Esophagus (tissue), 2 donors: ENCODE measurements at regions not wholly inside any gene's neighbourhood (a gene's known extent, or its start where the extent isn't known, plus 50 kb on each side); places are given as distances from the start of the nearest gene placed in this dataset.
"Not testable (repeated sequence)": the region's sequence is repeated elsewhere in the genome, so short reads cannot be mapped to it uniquely, and the experiment has no call there.

ENCODE experiments used
- H3K27ac ChIP-seq, 2 donors: one replicate each; pipeline ENCODE4 v1.5.1; 2013; ENCODE audit warnings: low read depth in 2 of 2, mild to moderate bottlenecking in 2 of 2, inconsistent platforms in 1 of 2, low read length in 1 of 2, moderate library complexity in 1 of 2
- H3K27me3 ChIP-seq, 2 donors: one replicate each; pipeline ENCODE4 v1.6.1; 2013; ENCODE audit warnings: low read length in 2 of 2, control low read depth in 1 of 2, mild to moderate bottlenecking in 1 of 2; ENCODE audit not compliant: insufficient read depth in 2 of 2, control insufficient read depth in 1 of 2
- H3K36me3 ChIP-seq, 2 donors: one replicate each; pipeline ENCODE4 v1.6.1; 2013; ENCODE audit warnings: low read length in 1 of 2; ENCODE audit not compliant: control insufficient read depth in 2 of 2, insufficient read depth in 2 of 2
- H3K4me1 ChIP-seq, 2 donors: one replicate each; pipeline ENCODE4 v1.6.1; 2013; ENCODE audit warnings: low read length in 1 of 2; ENCODE audit not compliant: control insufficient read depth in 2 of 2, insufficient read depth in 2 of 2
- H3K4me3 ChIP-seq, 2 donors: one replicate each; pipeline ENCODE4 v1.5.1; 2013; ENCODE audit warnings: low read length in 2 of 2, mild to moderate bottlenecking in 2 of 2, low read depth in 1 of 2, moderate library complexity in 1 of 2
- H3K9me3 ChIP-seq, 2 donors: one replicate each; pipeline ENCODE4 v1.6.1; 2013; ENCODE audit warnings: mild to moderate bottlenecking in 2 of 2, low read depth in 1 of 2, low read length in 1 of 2, moderate library complexity in 1 of 2; ENCODE audit not compliant: control insufficient read depth in 2 of 2, insufficient read depth in 1 of 2
- WGBS, 2 donors: extraction: QIAGEN DNeasy Blood & Tissue Kit; methylation state at CpG; one replicate each; pipeline ENCODE4 v1.1.7; 2013; 5-methylcytosine and 5-hydroxymethylcytosine counted together
- donor health status: healthy with polysubstance abuse.
- donor health status: Bipolar disorder and iron deficiency.

GRCh38 chr5:57366744-57367143 lies 115.9 kb downstream of the ACTBL2 start:
- Histone ChIP-seq H3K27ac (no peak overlapping the region), H3K27me3 (no peaks in the 10 kb centered on the region), H3K4me3 (no peak overlapping the region), H3K9me3 (no peaks in the 10 kb centered on the region), H3K4me1 (no peaks in the 10 kb centered on the region), H3K36me3 (no peaks in the 10 kb centered on the region)
- 50 to 65% methylated on average over 1 of the region's 1 CpG for WGBS, 2 donors

GRCh38 chr5:57362951-57363350 lies 119.7 kb downstream of the ACTBL2 start:
- no peak overlapping the region for H3K27ac ChIP-seq
- 66 to 69% methylated on average over 5 of the region's 5 CpGs for WGBS, 2 donors
- H3K36me3 ChIP-seq, result no peaks in the 10 kb centered on the region
- no peaks in the 10 kb centered on the region for H3K4me1 ChIP-seq
- peaks cover 0 to 2% of the 10 kb centered on the region in 2 donors for H3K9me3 ChIP-seq
- H3K27me3 ChIP-seq, result peaks cover 0 to under 1% of the 10 kb centered on the region in 2 donors
- no peak overlapping the region for H3K4me3 ChIP-seq

GRCh38 chr5:57360871-57361270 lies 121.7 kb downstream of the ACTBL2 start:
- Histone ChIP-seq H3K4me1 (no peaks in the 10 kb centered on the region), H3K36me3 (no peaks in the 10 kb centered on the region), H3K27me3 (peaks cover 0 to 2% of the 10 kb centered on the region in 2 donors), H3K27ac (no peak overlapping the region), H3K9me3 (peaks cover 0 to 2% of the 10 kb centered on the region in 2 donors), H3K4me3 (no peak overlapping the region)
- 32 to 38% methylated on average over 1 of the region's 1 CpG for WGBS, 2 donors

GRCh38 chr5:57358796-57359592 lies 123.6 kb downstream of the ACTBL2 start:
- Histone ChIP-seq H3K36me3 (no peaks in the 10 kb centered on the region), H3K27me3 (peaks cover 0 to 2% of the 10 kb centered on the region in 2 donors), H3K27ac (no peak overlapping the region), H3K4me1 (no peaks in the 10 kb centered on the region), H3K4me3 (no peak overlapping the region), H3K9me3 (peaks cover 0 to 2% of the 10 kb centered on the region in 2 donors)
- 80 to 87% methylated on average over 5 of the region's 5 CpGs for WGBS, 2 donors

- H3K9me3 ChIP-seq, H3K27ac ChIP-seq, H3K4me3 ChIP-seq, H3K27me3 ChIP-seq, H3K4me1 ChIP-seq, H3K36me3 ChIP-seq: not testable (repeated sequence)
- 20 to 81% methylated on average over 1 to 12 of the region's 16 CpGs for WGBS, 2 donors
Measured at GRCh38 chr5:57356850-57357249, 125.8 kb downstream of the ACTBL2 start.

GRCh38 chr5:57349214-57349613 lies 133.4 kb downstream of the ACTBL2 start:
- Histone ChIP-seq H3K4me1 (no peaks in the 10 kb centered on the region), H3K27me3 (no peaks in the 10 kb centered on the region), H3K27ac (no peak overlapping the region), H3K4me3 (no peak overlapping the region), H3K9me3 (peaks cover 0 to 3% of the 10 kb centered on the region in 2 donors), H3K36me3 (no peaks in the 10 kb centered on the region)
- 63 to 77% methylated on average over 1 of the region's 1 CpG for WGBS, 2 donors

DNA sequence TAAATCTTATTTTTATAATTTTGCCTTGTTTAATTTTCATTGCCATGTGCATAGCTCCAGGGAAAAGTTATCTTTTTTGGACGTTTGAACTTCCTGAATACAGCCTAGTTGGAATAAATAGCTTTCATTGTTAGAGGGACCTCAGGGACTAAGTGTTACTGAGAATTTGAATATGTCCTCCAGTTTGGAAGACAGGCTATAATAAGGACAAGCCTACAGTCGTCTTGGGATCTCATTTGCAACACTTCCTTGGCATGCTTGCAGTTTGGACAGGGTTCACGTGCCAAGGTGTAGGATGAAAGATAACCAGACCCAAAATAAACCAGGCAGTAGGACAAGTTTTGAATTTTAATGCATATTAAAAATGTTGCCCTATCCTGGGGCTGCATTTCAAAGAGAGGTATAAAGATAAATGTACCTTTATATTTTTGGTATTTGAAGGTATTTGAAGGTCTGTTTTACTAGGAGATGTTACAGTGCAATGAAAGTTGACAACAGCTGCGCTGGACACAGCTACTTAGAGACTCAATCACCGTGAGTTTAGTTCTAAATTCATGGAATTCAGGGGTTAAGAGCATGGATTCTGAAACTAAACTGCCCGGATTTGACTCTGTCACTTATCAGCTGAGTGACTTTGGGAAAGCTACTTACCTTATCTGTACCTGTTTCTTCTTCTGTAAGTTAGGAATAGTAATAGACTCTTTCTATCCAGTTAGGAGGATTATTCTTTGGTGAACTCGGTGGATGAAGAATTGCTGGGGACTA lies 134.1 kb downstream of the ACTBL2 start:
- no peaks in the 10 kb centered on the region for H3K4me1 ChIP-seq
- peaks cover 0 to 3% of the 10 kb centered on the region in 2 donors for H3K9me3 ChIP-seq
- no peaks in the 10 kb centered on the region for H3K27me3 ChIP-seq
- H3K27ac ChIP-seq, result no peak overlapping the region
- no peaks in the 10 kb centered on the region for H3K36me3 ChIP-seq
- 40 to 44% methylated on average over 7 of the region's 7 CpGs for WGBS, 2 donors
- H3K4me3 ChIP-seq, result no peak overlapping the region

- H3K4me3 ChIP-seq, result no peak overlapping the region
- 64 to 76% methylated on average over 2 of the region's 2 CpGs for WGBS, 2 donors
- H3K4me1 ChIP-seq, result no peaks in the 10 kb centered on the region
- no peaks in the 10 kb centered on the region for H3K27me3 ChIP-seq
- no peak overlapping the region for H3K27ac ChIP-seq
- peaks cover 0 to 3% of the 10 kb centered on the region in 2 donors for H3K9me3 ChIP-seq
- H3K36me3 ChIP-seq, result no peaks in the 10 kb centered on the region
Measured at GRCh38 chr5:57346328-57346727, 136.3 kb downstream of the ACTBL2 start.

DNA sequence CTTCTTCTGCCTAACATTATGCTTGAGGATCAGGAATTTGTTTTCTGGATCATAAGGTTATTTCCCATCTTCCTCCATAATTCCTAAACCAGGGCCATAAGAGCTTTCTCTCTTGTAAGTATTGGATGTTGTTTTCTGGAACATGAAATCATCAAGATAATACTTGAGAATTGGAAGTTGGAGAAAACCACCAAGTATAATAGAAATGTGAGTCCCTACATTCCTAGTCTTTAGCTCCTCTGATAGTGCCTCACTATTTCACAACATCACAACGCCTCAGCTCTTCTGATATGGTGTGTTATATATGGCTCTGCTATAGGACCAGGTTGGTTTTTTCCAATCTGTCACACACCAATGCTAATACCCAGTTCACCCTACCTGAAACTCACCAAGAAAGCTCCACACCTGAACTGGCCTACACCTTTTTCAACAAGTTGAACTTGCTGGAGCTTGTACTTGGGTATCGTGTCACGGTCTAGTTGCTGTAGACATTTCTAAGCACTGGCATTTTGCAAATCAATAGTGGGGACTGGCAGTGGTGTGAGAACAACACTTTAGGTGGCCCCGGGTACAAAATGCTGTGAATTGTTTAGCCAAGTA lies 141.1 kb downstream of the ACTBL2 start:
- H3K36me3 ChIP-seq, result no peaks in the 10 kb centered on the region
- no peaks in the 10 kb centered on the region for H3K27me3 ChIP-seq
- no peaks in the 10 kb centered on the region for H3K4me1 ChIP-seq
- peaks cover 0 to 3% of the 10 kb centered on the region in 2 donors for H3K9me3 ChIP-seq
- H3K27ac ChIP-seq, result peak overlapping the region in 1 of 2 donors; percentile 25
- WGBS, 2 donors, result 61 to 65% methylated on average over 4 of the region's 4 CpGs
- H3K4me3 ChIP-seq, result no peak overlapping the region
